Peyer's patch (tissue), 4 donors: ENCODE measurements at regions not wholly inside any gene's neighbourhood (a gene's known extent, or its start where the extent isn't known, plus 50 kb on each side); places are given as distances from the start of the nearest gene placed in this dataset.

ENCODE experiments used
- DNase-seq, 3 donors: peaks; one replicate each; pipeline ENCODE4 v3.0.0-alpha.2; 2017 to 2019
- H3K27ac ChIP-seq, 4 donors: fragments of 200-600 bp; sonication (generic); one replicate each; pipeline ENCODE4 v1.5.1; 2016 to 2019
- H3K27me3 ChIP-seq, 2 donors: fragments of 200-600 bp; sonication (generic); one replicate each; pipeline ENCODE4 v1.5.1; 2019
- H3K36me3 ChIP-seq, 3 donors: fragments of 200-600 bp; sonication (generic); one replicate each; pipeline ENCODE4 v1.5.1; 2016 to 2019
- H3K4me1 ChIP-seq, 4 donors: fragments of 200-600 bp; sonication (generic); one replicate each; pipeline ENCODE4 v1.5.1; 2016 to 2019
- H3K4me3 ChIP-seq, 4 donors: fragments of 200-600 bp; sonication (generic); 1 replicate in 3 of 4; 2 replicates in 1 of 4; pipeline ENCODE4 v1.5.1; 2016 to 2019; ENCODE audit warnings: mild to moderate bottlenecking in 1 of 4
- H3K9me3 ChIP-seq, 4 donors: fragments of 200-600 bp; sonication (generic); one replicate each; pipeline ENCODE4 v1.5.1; 2016 to 2019; ENCODE audit warnings: mild to moderate bottlenecking in 1 of 4
- POLR2A ChIP-seq, 2 donors: fragments of 450-650 bp; IDR thresholded peaks; one replicate each; pipeline ENCODE4 v1.5.1; 2017; ENCODE audit warnings: antibody characterized with exemption in 2 of 2, mild to moderate bottlenecking in 2 of 2, moderate library complexity in 2 of 2
- TF ChIP-seq, protein P1 (sequence below), 6 experiments: fragments of 450-650 bp in 4 of 6; fragments of 200-600 bp in 2 of 6; sonication (generic) in 1 of 6; IDR thresholded peaks; one replicate each; pipeline ENCODE4 v1.5.1; 2017 to 2019; ENCODE audit warnings: antibody characterized with exemption in 6 of 6, mild to moderate bottlenecking in 3 of 6, moderate library complexity in 1 of 6

DNA sequence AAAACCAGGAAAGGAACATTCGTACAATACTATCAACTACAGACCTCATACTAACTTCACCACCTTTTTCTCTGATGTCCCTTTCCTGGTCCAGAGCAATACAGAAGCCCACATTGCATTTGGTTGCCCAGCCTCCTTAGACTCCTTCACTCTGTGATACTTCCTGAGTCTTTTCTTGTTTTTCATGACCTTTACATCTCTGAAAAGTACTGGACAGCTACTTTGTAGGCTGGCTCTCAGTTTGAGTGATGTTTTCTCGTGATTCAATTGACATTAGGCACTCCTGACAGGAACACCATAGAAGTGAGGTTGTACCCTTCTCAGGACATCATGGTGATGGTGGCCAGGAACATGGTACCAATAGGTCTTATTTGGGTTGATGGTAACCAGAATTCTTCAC is 185.9 kb upstream of the SLC39A10 start:
- Histone ChIP-seq H3K4me1 (no peaks in the 10 kb centered on the region), H3K9me3 (no peaks in the 10 kb centered on the region), H3K36me3 (no peaks in the 10 kb centered on the region), H3K4me3 (no peak overlapping the region), H3K27ac (no peak overlapping the region), H3K27me3 (no peaks in the 10 kb centered on the region)
- no peak for DNase-seq
- no peak for TF ChIP-seq POLR2A (IDR thresholded peaks at IDR 0.05)
- TF ChIP-seq, protein P1, sequence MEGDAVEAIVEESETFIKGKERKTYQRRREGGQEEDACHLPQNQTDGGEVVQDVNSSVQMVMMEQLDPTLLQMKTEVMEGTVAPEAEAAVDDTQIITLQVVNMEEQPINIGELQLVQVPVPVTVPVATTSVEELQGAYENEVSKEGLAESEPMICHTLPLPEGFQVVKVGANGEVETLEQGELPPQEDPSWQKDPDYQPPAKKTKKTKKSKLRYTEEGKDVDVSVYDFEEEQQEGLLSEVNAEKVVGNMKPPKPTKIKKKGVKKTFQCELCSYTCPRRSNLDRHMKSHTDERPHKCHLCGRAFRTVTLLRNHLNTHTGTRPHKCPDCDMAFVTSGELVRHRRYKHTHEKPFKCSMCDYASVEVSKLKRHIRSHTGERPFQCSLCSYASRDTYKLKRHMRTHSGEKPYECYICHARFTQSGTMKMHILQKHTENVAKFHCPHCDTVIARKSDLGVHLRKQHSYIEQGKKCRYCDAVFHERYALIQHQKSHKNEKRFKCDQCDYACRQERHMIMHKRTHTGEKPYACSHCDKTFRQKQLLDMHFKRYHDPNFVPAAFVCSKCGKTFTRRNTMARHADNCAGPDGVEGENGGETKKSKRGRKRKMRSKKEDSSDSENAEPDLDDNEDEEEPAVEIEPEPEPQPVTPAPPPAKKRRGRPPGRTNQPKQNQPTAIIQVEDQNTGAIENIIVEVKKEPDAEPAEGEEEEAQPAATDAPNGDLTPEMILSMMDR (IDR thresholded peaks at IDR 0.05), result no peak

DNA sequence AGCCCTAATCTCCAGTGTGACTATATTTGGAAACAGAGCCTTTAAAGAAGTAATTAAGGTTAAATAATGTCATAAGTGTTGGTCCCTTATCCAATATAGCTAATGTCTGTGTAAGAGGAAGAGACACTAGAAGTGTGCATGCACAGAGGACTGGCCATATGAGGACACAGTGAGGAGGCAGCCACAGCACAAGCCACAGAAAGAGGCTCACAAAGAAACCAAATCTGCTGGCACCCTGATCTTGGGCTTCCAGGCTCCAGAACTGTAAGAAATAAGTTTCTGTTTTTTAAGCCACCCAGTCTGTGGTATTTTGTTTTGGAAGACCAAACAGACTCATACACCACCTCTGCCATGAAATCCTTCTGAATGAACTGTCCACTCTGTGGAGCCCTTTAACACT is 186.4 kb upstream of the SLC39A10 start:
- Histone ChIP-seq H3K27ac (no peak overlapping the region), H3K4me1 (no peaks in the 10 kb centered on the region), H3K36me3 (no peaks in the 10 kb centered on the region), H3K9me3 (no peaks in the 10 kb centered on the region), H3K27me3 (no peaks in the 10 kb centered on the region), H3K4me3 (no peak overlapping the region)
- DNase-seq, result no peak
- TF ChIP-seq POLR2A (IDR thresholded peaks at IDR 0.05), result no peak
- TF ChIP-seq, protein P1 (IDR thresholded peaks at IDR 0.05), result no peak

DNA sequence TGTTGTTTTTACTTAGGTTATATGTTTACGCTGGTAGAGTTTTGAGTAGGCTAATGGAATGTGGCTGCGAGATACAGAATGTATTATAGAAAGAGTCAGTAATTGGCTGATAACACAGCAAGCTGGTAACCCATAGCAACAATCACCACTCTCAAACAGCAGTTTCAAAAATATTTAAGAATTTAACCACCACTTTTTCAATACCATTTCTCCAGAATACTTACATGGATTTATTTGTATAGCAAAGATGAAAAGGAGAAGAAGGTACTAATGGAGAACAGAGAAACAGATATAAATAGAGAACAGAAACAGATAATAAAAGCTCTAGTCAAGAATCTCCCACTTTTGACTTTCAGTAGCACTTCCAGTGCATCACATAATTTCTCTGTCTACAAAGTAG is 188.3 kb upstream of the SLC39A10 start:
- Histone ChIP-seq H3K9me3 (no peaks in the 10 kb centered on the region), H3K4me1 (no peaks in the 10 kb centered on the region)

DNA sequence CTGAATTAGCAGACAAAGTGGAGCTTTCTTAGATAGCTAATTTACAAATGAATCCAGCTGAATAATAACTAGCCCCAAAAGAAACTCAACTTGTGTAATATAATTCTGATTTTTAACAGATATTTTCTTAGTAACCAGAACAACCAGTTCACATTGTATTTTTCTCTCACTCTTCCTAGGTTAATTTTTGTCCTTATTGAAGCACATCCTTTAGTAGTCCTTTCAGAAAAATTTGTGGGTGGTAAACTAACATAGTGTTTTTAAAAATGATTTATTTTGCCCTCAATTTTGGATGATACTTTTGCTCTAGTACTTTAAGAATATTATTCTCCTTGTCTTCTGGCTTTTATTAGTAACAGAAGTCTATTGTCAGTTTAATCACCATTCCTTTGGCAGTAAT is 190.6 kb upstream of the SLC39A10 start:
- no peak overlapping the region for H3K4me3 ChIP-seq
- H3K27me3 ChIP-seq, result no peaks in the 10 kb centered on the region
- no peaks in the 10 kb centered on the region for H3K9me3 ChIP-seq
- H3K27ac ChIP-seq, result no peak overlapping the region
- H3K4me1 ChIP-seq, result no peaks in the 10 kb centered on the region
- no peak for DNase-seq
- H3K36me3 ChIP-seq, result no peaks in the 10 kb centered on the region
- no peak for TF ChIP-seq POLR2A (IDR thresholded peaks at IDR 0.05)
- TF ChIP-seq, protein P1 (IDR thresholded peaks at IDR 0.05), result no peak

More for the DNA sequence above, 188.3 kb upstream of the SLC39A10 start:
- H3K27ac ChIP-seq, result no peak overlapping the region
- H3K36me3 ChIP-seq, result no peaks in the 10 kb centered on the region
- TF ChIP-seq, protein P1 (IDR thresholded peaks at IDR 0.05), result no peak
- no peak for TF ChIP-seq POLR2A (IDR thresholded peaks at IDR 0.05)
- H3K4me3 ChIP-seq, result no peak overlapping the region
- no peak for DNase-seq
- no peaks in the 10 kb centered on the region for H3K27me3 ChIP-seq

DNA sequence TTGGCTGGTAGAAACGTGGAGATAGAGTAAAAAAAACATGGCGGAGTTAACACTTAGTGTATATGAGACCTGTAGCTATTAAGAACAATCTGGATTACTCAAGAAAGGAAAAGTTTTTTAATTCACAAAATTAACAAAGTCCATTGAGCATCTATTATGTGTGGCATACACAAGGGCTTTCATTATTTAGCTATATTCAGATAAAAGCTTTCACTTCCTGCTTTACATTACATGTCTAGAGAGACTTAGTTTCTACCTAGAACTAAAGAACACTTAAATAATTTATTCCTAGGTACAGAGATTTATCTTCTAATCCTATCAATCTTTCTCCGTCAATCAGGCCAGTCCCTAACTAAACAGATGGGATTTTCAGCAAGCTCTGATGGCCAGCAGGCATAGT is 196.0 kb upstream of the SLC39A10 start:
- H3K36me3 ChIP-seq, result no peaks in the 10 kb centered on the region
- no peaks in the 10 kb centered on the region for H3K4me1 ChIP-seq
- H3K27me3 ChIP-seq, result no peaks in the 10 kb centered on the region
- no peak overlapping the region for H3K4me3 ChIP-seq
- no peak for DNase-seq
- no peaks in the 10 kb centered on the region for H3K9me3 ChIP-seq
- no peak overlapping the region for H3K27ac ChIP-seq
- TF ChIP-seq, protein P1 (IDR thresholded peaks at IDR 0.05), result no peak
- no peak for TF ChIP-seq POLR2A (IDR thresholded peaks at IDR 0.05)

DNA sequence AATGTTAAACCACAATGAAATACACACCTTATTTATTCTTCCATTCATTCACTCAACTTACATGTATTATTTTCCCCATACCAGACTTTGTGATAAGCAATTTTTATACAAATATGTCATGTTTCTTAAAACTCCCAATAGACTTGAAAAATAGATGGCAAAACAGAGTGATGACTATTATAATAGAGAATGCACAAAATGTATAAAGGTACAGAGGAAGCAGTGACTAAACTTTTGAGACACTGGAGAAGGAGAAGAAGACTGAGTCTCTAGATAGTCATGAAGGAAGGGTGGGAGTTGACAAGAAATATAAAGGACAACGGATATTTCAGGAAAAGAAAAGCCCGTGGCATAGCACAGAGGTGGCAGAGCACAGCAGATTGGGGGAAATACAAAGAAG is 198.1 kb upstream of the SLC39A10 start:
- no peaks in the 10 kb centered on the region for H3K9me3 ChIP-seq
- no peak overlapping the region for H3K27ac ChIP-seq
- DNase-seq, result no peak
- TF ChIP-seq, protein P1 (IDR thresholded peaks at IDR 0.05), result no peak
- TF ChIP-seq POLR2A (IDR thresholded peaks at IDR 0.05), result no peak
- no peaks in the 10 kb centered on the region for H3K27me3 ChIP-seq
- no peak overlapping the region for H3K4me3 ChIP-seq
- H3K4me1 ChIP-seq, result no peaks in the 10 kb centered on the region
- no peaks in the 10 kb centered on the region for H3K36me3 ChIP-seq
